Vagina (tissue), 2 donors: ENCODE measurements at regions not wholly inside any gene's neighbourhood (a gene's known extent, or its start where the extent isn't known, plus 50 kb on each side); places are given as distances from the start of the nearest gene placed in this dataset.

Experiments
- DNase-seq, 2 donors: peaks; one replicate each; pipeline ENCODE4 v3.0.0-alpha.2; 2017; ENCODE audit errors: extremely low spot score in 2 of 2
- H3K27ac ChIP-seq: fragments of 200-600 bp; sonication (generic); one replicate; pipeline ENCODE4 v1.5.1; 2019
- H3K27me3 ChIP-seq: fragments of 200-600 bp; sonication (generic); one replicate; pipeline ENCODE4 v1.5.1; 2019
- H3K36me3 ChIP-seq, 2 donors: fragments of 200-600 bp; sonication (generic); one replicate each; pipeline ENCODE4 v1.5.1; 2017 to 2019
- H3K4me1 ChIP-seq: fragments of 200-600 bp; sonication (generic); one replicate; pipeline ENCODE4 v1.5.1; 2019
- H3K4me3 ChIP-seq, 2 donors: fragments of 200-600 bp; sonication (generic); 1 replicate in 1 of 2; 2 replicates in 1 of 2; pipeline ENCODE4 v1.5.1; 2016 to 2019
- H3K9me3 ChIP-seq: fragments of 200-600 bp; sonication (generic); one replicate; pipeline ENCODE4 v1.5.1; 2019
- POLR2A ChIP-seq, 2 donors: fragments of 450-650 bp; IDR thresholded peaks; one replicate each; pipeline ENCODE4 v1.6.1; 2017; ENCODE audit warnings: antibody characterized with exemption in 2 of 2, mild to moderate bottlenecking in 2 of 2, moderate library complexity in 2 of 2
- POLR2AphosphoS5 ChIP-seq, 2 donors: sonication (generic); formaldehyde crosslinking; IDR thresholded peaks; one replicate each; pipeline ENCODE4 v1.9.0; 2017; ENCODE audit warnings: antibody characterized with exemption in 2 of 2, mild to moderate bottlenecking in 2 of 2, low read depth in 1 of 2; ENCODE audit not compliant: insufficient read depth in 1 of 2
- intact Hi-C: fragments of 100-400 bp; cut with DNase I; formaldehyde crosslinking; loops from one replicate; pipeline ENCODE4 v1.15.1; 2023
- TF ChIP-seq, protein P1 (sequence below), 3 experiments: fragments of 450-650 bp in 2 of 3; fragments of 200-600 bp in 1 of 3; sonication (generic) in 1 of 3; IDR thresholded peaks; one replicate each; pipeline ENCODE4 v1.5.1; 2017 to 2019; ENCODE audit warnings: antibody characterized with exemption in 3 of 3, mild to moderate bottlenecking in 2 of 3, moderate library complexity in 2 of 3

GRCh38 chr11:69930081-69931059 lies 111.2 kb upstream of the FGF3 start:
- no peak overlapping the region for H3K27ac ChIP-seq
- no peaks in the 10 kb centered on the region for H3K9me3 ChIP-seq
- no peaks in the 10 kb centered on the region for H3K4me1 ChIP-seq
- H3K27me3 ChIP-seq: no peaks in the 10 kb centered on the region
- no peaks in the 10 kb centered on the region for H3K36me3 ChIP-seq
- TF ChIP-seq POLR2A (IDR thresholded peaks at IDR 0.05) (no peak), POLR2AphosphoS5 (IDR thresholded peaks at IDR 0.05; ENCODE audit: insufficient read depth in 1 of 2, low read depth in 1 of 2) (no peak)
- TF ChIP-seq, protein P1, sequence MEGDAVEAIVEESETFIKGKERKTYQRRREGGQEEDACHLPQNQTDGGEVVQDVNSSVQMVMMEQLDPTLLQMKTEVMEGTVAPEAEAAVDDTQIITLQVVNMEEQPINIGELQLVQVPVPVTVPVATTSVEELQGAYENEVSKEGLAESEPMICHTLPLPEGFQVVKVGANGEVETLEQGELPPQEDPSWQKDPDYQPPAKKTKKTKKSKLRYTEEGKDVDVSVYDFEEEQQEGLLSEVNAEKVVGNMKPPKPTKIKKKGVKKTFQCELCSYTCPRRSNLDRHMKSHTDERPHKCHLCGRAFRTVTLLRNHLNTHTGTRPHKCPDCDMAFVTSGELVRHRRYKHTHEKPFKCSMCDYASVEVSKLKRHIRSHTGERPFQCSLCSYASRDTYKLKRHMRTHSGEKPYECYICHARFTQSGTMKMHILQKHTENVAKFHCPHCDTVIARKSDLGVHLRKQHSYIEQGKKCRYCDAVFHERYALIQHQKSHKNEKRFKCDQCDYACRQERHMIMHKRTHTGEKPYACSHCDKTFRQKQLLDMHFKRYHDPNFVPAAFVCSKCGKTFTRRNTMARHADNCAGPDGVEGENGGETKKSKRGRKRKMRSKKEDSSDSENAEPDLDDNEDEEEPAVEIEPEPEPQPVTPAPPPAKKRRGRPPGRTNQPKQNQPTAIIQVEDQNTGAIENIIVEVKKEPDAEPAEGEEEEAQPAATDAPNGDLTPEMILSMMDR (IDR thresholded peaks at IDR 0.05): no peak
- H3K4me3 ChIP-seq: no peak overlapping the region
- DNase-seq: no peak
- intact Hi-C loops: no loop called here

- H3K36me3 ChIP-seq: no peaks in the 10 kb centered on the region
- no peaks in the 10 kb centered on the region for H3K4me1 ChIP-seq
- H3K9me3 ChIP-seq: no peaks in the 10 kb centered on the region
- H3K27me3 ChIP-seq: no peaks in the 10 kb centered on the region
- no peak for TF ChIP-seq POLR2A (IDR thresholded peaks at IDR 0.05)
- TF ChIP-seq POLR2AphosphoS5 (IDR thresholded peaks at IDR 0.05; ENCODE audit: insufficient read depth in 1 of 2, low read depth in 1 of 2): no peak
- TF ChIP-seq, protein P1 (IDR thresholded peaks at IDR 0.05): no peak
- intact Hi-C loops: no loop called here
- DNase-seq: no peak
- H3K27ac ChIP-seq: no peak overlapping the region
- no peak overlapping the region for H3K4me3 ChIP-seq
Measured at GRCh38 chr11:69931060-69931910, 112.1 kb upstream of the FGF3 start.

DNA sequence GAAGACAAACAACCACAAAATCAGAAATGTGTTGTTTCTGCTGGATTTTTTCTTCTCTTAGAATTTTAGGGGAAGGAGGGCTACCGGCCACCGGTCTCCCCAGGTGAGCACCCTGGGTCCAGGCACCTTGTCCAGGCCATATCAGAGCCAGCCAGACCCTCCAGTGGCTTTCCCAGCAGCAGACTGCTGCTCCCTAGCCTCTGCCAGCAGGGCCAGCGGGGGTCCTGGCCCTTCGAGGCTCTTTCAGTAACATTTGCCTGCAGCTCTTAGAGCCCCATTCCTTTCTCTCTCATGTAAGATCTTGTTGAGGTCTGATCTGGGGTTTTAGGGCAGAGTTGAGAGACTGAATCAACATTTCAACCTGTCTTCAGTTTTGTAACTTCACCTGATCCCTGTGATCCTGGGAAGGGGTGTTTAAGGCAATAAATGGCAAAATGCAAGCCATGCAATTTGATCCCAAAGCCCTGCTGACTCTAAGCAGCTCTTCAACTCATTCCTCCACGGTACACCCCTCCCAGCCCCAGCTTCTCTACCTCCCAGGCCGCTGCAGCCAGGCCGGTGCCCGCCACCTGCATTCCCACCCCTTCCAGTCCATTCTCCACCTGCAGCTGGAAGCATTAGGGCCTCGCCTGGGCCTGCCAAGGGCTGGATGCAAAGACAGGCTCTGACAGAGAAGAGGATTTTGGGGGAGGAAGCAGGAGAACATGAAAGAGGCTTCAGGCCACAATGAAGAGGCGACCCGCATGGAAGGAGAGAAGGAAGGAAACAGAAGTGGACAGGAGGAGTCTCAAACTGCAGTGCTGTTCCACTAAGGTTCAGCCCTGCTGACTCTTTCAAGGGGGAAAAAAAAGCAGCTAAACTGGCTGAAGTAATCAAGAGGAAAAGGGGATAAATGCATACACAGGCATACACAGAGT lies 113.0 kb upstream of the FGF3 start:
- Histone ChIP-seq H3K36me3 (no peaks in the 10 kb centered on the region), H3K4me3 (no peak overlapping the region), H3K27me3 (no peaks in the 10 kb centered on the region), H3K4me1 (no peaks in the 10 kb centered on the region), H3K27ac (no peak overlapping the region), H3K9me3 (no peaks in the 10 kb centered on the region)
- DNase-seq: no peak
- intact Hi-C loops: no loop called here
- no peak for TF ChIP-seq POLR2A (IDR thresholded peaks at IDR 0.05)
- TF ChIP-seq, protein P1 (IDR thresholded peaks at IDR 0.05): no peak
- no peak for TF ChIP-seq POLR2AphosphoS5 (IDR thresholded peaks at IDR 0.05; ENCODE audit: insufficient read depth in 1 of 2, low read depth in 1 of 2)

DNA sequence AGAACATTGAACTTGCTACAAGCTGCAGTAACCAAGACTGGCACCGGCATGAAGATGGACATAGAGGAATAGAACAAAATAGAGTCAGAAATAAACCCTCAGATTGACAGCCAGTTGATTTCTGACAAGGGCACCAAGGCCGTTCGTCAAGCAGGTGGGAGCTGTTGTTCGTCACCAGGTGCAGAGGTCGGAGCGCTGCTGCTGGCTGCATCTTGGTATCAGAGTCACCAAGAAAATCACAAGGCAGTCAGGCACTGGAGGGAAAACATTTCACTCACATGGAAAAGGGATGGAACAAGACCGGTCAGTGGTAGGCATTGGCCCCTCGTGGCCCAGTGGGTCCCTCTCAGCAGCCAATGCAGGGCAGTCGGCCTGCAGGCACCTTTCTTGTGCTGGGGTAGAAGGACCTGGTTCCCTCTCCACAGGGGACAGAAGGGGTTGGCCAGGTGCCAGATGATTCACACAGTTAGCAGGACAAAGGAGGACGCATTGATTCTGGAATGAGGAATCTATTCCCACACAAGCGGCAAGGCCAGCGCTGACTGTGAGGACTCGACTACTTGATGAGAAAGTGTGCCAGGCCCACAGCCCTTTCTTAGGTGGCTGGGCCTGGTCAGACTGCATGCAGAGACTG lies 115.8 kb upstream of the FGF3 start:
- intact Hi-C loops: no loop called here
- no peak overlapping the region for H3K4me3 ChIP-seq
- DNase-seq: no peak
- peaks cover 4% of the 10 kb centered on the region for H3K4me1 ChIP-seq
- H3K27ac ChIP-seq: no peak overlapping the region
- H3K36me3 ChIP-seq: no peaks in the 10 kb centered on the region
- TF ChIP-seq POLR2A (IDR thresholded peaks at IDR 0.05): no peak
- TF ChIP-seq, protein P1 (IDR thresholded peaks at IDR 0.05): no peak
- no peak for TF ChIP-seq POLR2AphosphoS5 (IDR thresholded peaks at IDR 0.05; ENCODE audit: insufficient read depth in 1 of 2, low read depth in 1 of 2)
- H3K9me3 ChIP-seq: no peaks in the 10 kb centered on the region
- H3K27me3 ChIP-seq: no peaks in the 10 kb centered on the region
